Natural killer cell (primary cell): ENCODE measurements at regions not wholly inside any gene's neighbourhood (a gene's known extent, or its start where the extent isn't known, plus 50 kb on each side); places are given as distances from the start of the nearest gene placed in this dataset.
A peak's percentile ranks its signal among the peaks of the same experiment; 100 is the strongest.

Source experiments
- ATAC-seq, 3 donors: fragments of 150-1000 bp in 2 of 3; fragments of 200-7000 bp in 1 of 3; cut with Tn5 transposase; 1 replicate in 1 of 3; 2 replicates in 2 of 3; pipeline ENCODE4 v1.10.0; 2021; ENCODE audit warnings: mild to moderate bottlenecking in 2 of 3, moderate library complexity in 2 of 3
- DNase-seq, 2 donors: peaks; one replicate each; pipeline versions ENCODE4 v3.0.0 to v3.0.0-alpha.2; 2013 to 2021; ENCODE audit warnings: mixed read lengths in 1 of 2
- H3K27ac ChIP-seq: one replicate; pipeline ENCODE4 v1.5.1; 2013; ENCODE audit warnings: mild to moderate bottlenecking, low read length
- H3K27me3 ChIP-seq: one replicate; pipeline ENCODE4 v1.6.1; 2013; ENCODE audit warnings: low read length; ENCODE audit not compliant: control insufficient read depth, insufficient read depth
- H3K36me3 ChIP-seq: one replicate; pipeline ENCODE4 v1.6.1; 2013; ENCODE audit warnings: low read length; ENCODE audit not compliant: control insufficient read depth, insufficient read depth
- H3K4me1 ChIP-seq: one replicate; pipeline ENCODE4 v1.6.1; 2013; ENCODE audit warnings: low read length; ENCODE audit not compliant: control insufficient read depth, insufficient read depth
- H3K4me3 ChIP-seq: one replicate; pipeline ENCODE4 v1.5.1; 2013; ENCODE audit warnings: low read length
- H3K9me3 ChIP-seq: one replicate; pipeline ENCODE4 v1.6.1; 2013; ENCODE audit warnings: low read length; ENCODE audit not compliant: control insufficient read depth, insufficient read depth
- H3K27ac Mint-ChIP-seq, 2 donors: one replicate each; pipeline ENCODE4 v1.8.0; 2022; ENCODE audit warnings: mild to moderate bottlenecking in 2 of 2, mixed read lengths in 2 of 2, moderate library complexity in 1 of 2
- H3K27me3 Mint-ChIP-seq, 2 donors: one replicate each; pipeline ENCODE4 v1.8.0; 2022; ENCODE audit warnings: low read depth in 2 of 2, mixed read lengths in 2 of 2
- H3K36me3 Mint-ChIP-seq: one replicate; pipeline ENCODE4 v1.8.0; 2022; ENCODE audit warnings: mixed read lengths
- H3K4me1 Mint-ChIP-seq, 2 donors: one replicate each; pipeline ENCODE4 v1.8.0; 2022; ENCODE audit warnings: mixed read lengths in 2 of 2
- H3K4me3 Mint-ChIP-seq: one replicate; pipeline ENCODE4 v1.8.0; 2022; ENCODE audit warnings: mild to moderate bottlenecking, moderate library complexity, mixed read lengths
- H3K9me3 Mint-ChIP-seq, 2 donors: one replicate each; pipeline ENCODE4 v1.8.0; 2022; ENCODE audit warnings: mixed read lengths in 2 of 2
- CTCF ChIP-seq: fragments of 200-600 bp; IDR thresholded peaks from one replicate; pipeline ENCODE4 v1.8.0; 2022; ENCODE audit warnings: antibody characterized with exemption
- WGBS: methylation state at CpG from one replicate; pipeline ENCODE4 v1.1.7; 2013; ENCODE audit warnings: missing lambda C conversion rate; ENCODE audit not compliant: insufficient coverage; 5-methylcytosine and 5-hydroxymethylcytosine counted together
- intact Hi-C: fragments of 100-400 bp; cut with micrococcal nuclease; formaldehyde crosslinking; loops from one replicate; pipeline ENCODE4 v1.14.2; 2022

- no peak overlapping the region for H3K4me3 ChIP-seq
- TF ChIP-seq CTCF = no peak
- H3K36me3 ChIP-seq = no peaks in the 10 kb centered on the region
- WGBS = 84% methylated on average over 7 of the region's 7 CpGs
- H3K27ac ChIP-seq = no peak overlapping the region
- Mint-ChIP-seq H3K4me3 (no peak overlapping the region), H3K36me3 (no peaks in the 10 kb centered on the region), H3K9me3 (no peaks in the 10 kb centered on the region), H3K4me1 (peaks cover 0 to 5% of the 10 kb centered on the region in 2 donors), H3K27me3 (no peaks in the 10 kb centered on the region), H3K27ac (no peak overlapping the region)
- intact Hi-C loops = no loop called here
- no peaks in the 10 kb centered on the region for H3K9me3 ChIP-seq
- no peaks in the 10 kb centered on the region for H3K27me3 ChIP-seq
- H3K4me1 ChIP-seq = peaks cover 8% of the 10 kb centered on the region
- ATAC-seq = no peak
- DNase-seq = no peak
Observed at GRCh38 chrX:68920561-68920960, 91.7 kb downstream of the EFNB1 start.

GRCh38 chrX:68919707-68920106 is 90.9 kb downstream of the EFNB1 start:
- Mint-ChIP-seq H3K27ac (no peak overlapping the region), H3K27me3 (no peaks in the 10 kb centered on the region), H3K4me3 (no peak overlapping the region), H3K9me3 (no peaks in the 10 kb centered on the region), H3K4me1 (peaks cover 0 to 5% of the 10 kb centered on the region in 2 donors), H3K36me3 (no peaks in the 10 kb centered on the region)
- Histone ChIP-seq H3K4me1 (peaks cover 8% of the 10 kb centered on the region), H3K27ac (no peak overlapping the region), H3K4me3 (no peak overlapping the region), H3K9me3 (no peaks in the 10 kb centered on the region), H3K27me3 (no peaks in the 10 kb centered on the region), H3K36me3 (no peaks in the 10 kb centered on the region)
- no peak for TF ChIP-seq CTCF
- peak in 2 of 3 donors; percentile 40 to 79 for ATAC-seq
- intact Hi-C loops = no loop called here
- no peak for DNase-seq

- peaks cover 0 to 5% of the 10 kb centered on the region in 2 donors for H3K4me1 Mint-ChIP-seq
- intact Hi-C loops = no loop called here
- TF ChIP-seq CTCF = no peak
- H3K4me1 ChIP-seq = peaks cover 8% of the 10 kb centered on the region
- no peak overlapping the region for H3K27ac ChIP-seq
- H3K27ac Mint-ChIP-seq = no peak overlapping the region
- H3K27me3 ChIP-seq = no peaks in the 10 kb centered on the region
- no peak overlapping the region for H3K4me3 Mint-ChIP-seq
- H3K36me3 ChIP-seq = no peaks in the 10 kb centered on the region
- no peak overlapping the region for H3K4me3 ChIP-seq
- H3K9me3 Mint-ChIP-seq = no peaks in the 10 kb centered on the region
- no peak for DNase-seq
- 83% methylated on average over 1 of the region's 2 CpGs for WGBS
- peaks cover 3 to 6% of the 10 kb centered on the region in 2 donors for H3K27me3 Mint-ChIP-seq
- no peaks in the 10 kb centered on the region for H3K9me3 ChIP-seq
- no peaks in the 10 kb centered on the region for H3K36me3 Mint-ChIP-seq
- ATAC-seq = no peak
Observed at GRCh38 chrX:68918202-68918601, 89.4 kb downstream of the EFNB1 start.

GRCh38 chrX:68917799-68918198 is 89.0 kb downstream of the EFNB1 start:
- Histone ChIP-seq H3K27ac (no peak overlapping the region), H3K4me1 (peaks cover 8% of the 10 kb centered on the region), H3K9me3 (no peaks in the 10 kb centered on the region), H3K36me3 (no peaks in the 10 kb centered on the region), H3K4me3 (no peak overlapping the region), H3K27me3 (no peaks in the 10 kb centered on the region)
- intact Hi-C loops = no loop called here
- TF ChIP-seq CTCF = no peak
- H3K4me1 Mint-ChIP-seq = peaks cover 0 to 5% of the 10 kb centered on the region in 2 donors
- H3K4me3 Mint-ChIP-seq = no peak overlapping the region
- ATAC-seq (no peak), DNase-seq (no peak)
- peaks cover 6 to 10% of the 10 kb centered on the region in 2 donors for H3K27me3 Mint-ChIP-seq
- no peak overlapping the region for H3K27ac Mint-ChIP-seq
- no peaks in the 10 kb centered on the region for H3K36me3 Mint-ChIP-seq
- H3K9me3 Mint-ChIP-seq = no peaks in the 10 kb centered on the region
